ENCODE measurements at regions not wholly inside any gene's neighbourhood (a gene's known extent, or its start where the extent isn't known, plus 50 kb on each side); places are given as distances from the start of the nearest gene placed in this dataset.

DNA sequence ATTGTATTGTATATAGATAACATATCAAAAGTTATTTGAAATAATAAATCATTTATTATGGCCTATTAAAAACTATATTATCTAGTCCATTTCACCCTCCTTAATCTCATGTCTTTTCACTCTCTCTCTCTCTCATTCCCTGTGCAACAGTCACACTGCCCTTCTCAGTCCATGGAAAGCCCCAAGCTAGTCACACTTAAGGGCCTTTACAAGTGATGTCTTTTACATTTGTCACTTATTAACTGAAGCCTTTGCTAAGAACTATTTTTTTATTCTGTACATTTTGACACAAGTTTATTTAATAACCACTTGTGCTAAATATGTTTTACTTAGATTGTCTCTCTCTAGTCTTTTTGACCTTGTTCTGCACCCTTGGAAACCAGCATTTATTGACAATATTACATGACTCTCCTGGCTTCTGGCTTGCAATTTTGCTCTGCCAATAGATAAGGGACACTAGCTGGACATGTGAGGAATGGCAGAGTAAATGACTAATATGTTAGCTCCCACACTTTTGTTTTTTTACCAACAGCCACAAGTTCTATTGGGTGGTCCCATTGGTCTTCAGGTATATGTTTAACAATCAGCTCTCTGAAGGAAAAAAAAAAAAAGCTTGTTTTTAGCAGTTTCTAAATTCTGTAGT, 706.8 kb upstream of the POT1 start:
- TF ChIP-seq, protein P1, sequence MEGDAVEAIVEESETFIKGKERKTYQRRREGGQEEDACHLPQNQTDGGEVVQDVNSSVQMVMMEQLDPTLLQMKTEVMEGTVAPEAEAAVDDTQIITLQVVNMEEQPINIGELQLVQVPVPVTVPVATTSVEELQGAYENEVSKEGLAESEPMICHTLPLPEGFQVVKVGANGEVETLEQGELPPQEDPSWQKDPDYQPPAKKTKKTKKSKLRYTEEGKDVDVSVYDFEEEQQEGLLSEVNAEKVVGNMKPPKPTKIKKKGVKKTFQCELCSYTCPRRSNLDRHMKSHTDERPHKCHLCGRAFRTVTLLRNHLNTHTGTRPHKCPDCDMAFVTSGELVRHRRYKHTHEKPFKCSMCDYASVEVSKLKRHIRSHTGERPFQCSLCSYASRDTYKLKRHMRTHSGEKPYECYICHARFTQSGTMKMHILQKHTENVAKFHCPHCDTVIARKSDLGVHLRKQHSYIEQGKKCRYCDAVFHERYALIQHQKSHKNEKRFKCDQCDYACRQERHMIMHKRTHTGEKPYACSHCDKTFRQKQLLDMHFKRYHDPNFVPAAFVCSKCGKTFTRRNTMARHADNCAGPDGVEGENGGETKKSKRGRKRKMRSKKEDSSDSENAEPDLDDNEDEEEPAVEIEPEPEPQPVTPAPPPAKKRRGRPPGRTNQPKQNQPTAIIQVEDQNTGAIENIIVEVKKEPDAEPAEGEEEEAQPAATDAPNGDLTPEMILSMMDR (IDR thresholded peaks at IDR 0.05) = no peak
- TF ChIP-seq ZFX (IDR thresholded peaks at IDR 0.05; ENCODE audit: borderline replicate concordance) = no peak
